Sigmoid colon (tissue), 4 donors: ENCODE measurements at regions not wholly inside any gene's neighbourhood (a gene's known extent, or its start where the extent isn't known, plus 50 kb on each side); places are given as distances from the start of the nearest gene placed in this dataset.

Source experiments
- CTCF ChIP-seq, 4 experiments: fragments of 450-650 bp in 3 of 4; fragments of 200-600 bp in 1 of 4; IDR thresholded peaks; one replicate each; pipeline ENCODE4 v1.5.1; 2016 to 2019; ENCODE audit warnings: antibody characterized with exemption in 4 of 4, mild to moderate bottlenecking in 3 of 4, moderate library complexity in 2 of 4
- EP300 ChIP-seq, 4 donors: sonication (generic); formaldehyde crosslinking; IDR thresholded peaks; one replicate each; pipeline ENCODE4 v1.6.1; 2017; ENCODE audit warnings: antibody characterized with exemption in 4 of 4

DNA sequence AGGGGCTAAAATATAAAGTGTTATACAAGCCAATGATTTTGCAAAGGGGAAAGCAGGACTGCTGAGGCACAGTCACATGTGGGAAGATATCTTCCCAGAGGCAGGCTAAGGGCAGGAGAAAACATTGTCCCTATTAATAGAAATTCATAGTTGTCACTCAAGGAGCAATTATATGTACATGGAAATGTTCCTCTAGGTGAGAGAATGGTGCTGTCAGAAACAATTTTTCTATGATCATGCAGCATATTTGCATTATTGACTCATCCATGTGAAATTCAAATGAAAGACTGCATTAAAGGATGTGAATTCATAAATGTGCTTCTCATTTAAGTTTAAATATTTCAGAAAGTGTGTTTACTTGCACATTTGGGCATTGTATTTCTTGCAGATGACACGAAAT lies 775.9 kb upstream of the CDH9 start:
- TF ChIP-seq EP300 (IDR thresholded peaks at IDR 0.05), result no peak
- TF ChIP-seq CTCF (IDR thresholded peaks at IDR 0.05), result no peak
